OCI-LY1 (cell line): ENCODE measurements at regions not wholly inside any gene's neighbourhood (a gene's known extent, or its start where the extent isn't known, plus 50 kb on each side); places are given as distances from the start of the nearest gene placed in this dataset.

ENCODE experiments used
- CTCF ChIP-seq: fragments of 200-600 bp; sonication (generic), shearing (Covaris generic); IDR thresholded peaks from 2 replicates; pipeline ENCODE4 v1.5.1; 2017; ENCODE audit warnings: mild to moderate bottlenecking, antibody characterized with exemption, low read length, moderate library complexity, mixed read lengths
- EZH2 ChIP-seq: fragments of 200-600 bp; sonication (generic), shearing (Covaris generic); IDR thresholded peaks from 2 replicates; pipeline ENCODE4 v1.8.0; 2017; ENCODE audit warnings: borderline replicate concordance, mixed run types, mild to moderate bottlenecking, antibody characterized with exemption, low read length, moderate library complexity, mixed read lengths

- TF ChIP-seq CTCF = peak; percentile 62
- TF ChIP-seq EZH2 = no peak
Measured at GRCh38 chr7:155398944-155399343, 59.0 kb upstream of the EN2 start.
